AG10803 (cell line): ENCODE measurements at regions not wholly inside any gene's neighbourhood (a gene's known extent, or its start where the extent isn't known, plus 50 kb on each side); places are given as distances from the start of the nearest gene placed in this dataset.
A peak's percentile ranks its signal among the peaks of the same experiment; 100 is the strongest.
"Not testable (repeated sequence)": the region's sequence is repeated elsewhere in the genome, so short reads cannot be mapped to it uniquely, and the experiment has no call there.

Experiments used
- DNase-seq: peaks from one replicate; pipeline ENCODE4 v3.0.0; 2010; ENCODE audit warnings: low read depth
- H3K4me3 ChIP-seq: 2 replicates; pipeline ENCODE4 v1.5.1; 2011; ENCODE audit warnings: mild to moderate bottlenecking, low read length, control low read depth
- CTCF ChIP-seq: conservative IDR thresholded peaks from 2 replicates; pipeline ENCODE4 v1.5.1; 2011; ENCODE audit warnings: mild to moderate bottlenecking, low read length, control low read depth, inconsistent platforms

- not testable (repeated sequence) for DNase-seq
Observed at GRCh38 chr2:179385756-179386155, 121.1 kb upstream of the SESTD1 start.

GRCh38 chr2:179383975-179384374 is 119.3 kb upstream of the SESTD1 start:
- H3K4me3 ChIP-seq: no peak overlapping the region
- DNase-seq: no peak
- no peak for TF ChIP-seq CTCF

More at GRCh38 chr2:179385756-179386155, 121.1 kb upstream of the SESTD1 start:
- not testable (repeated sequence) for H3K4me3 ChIP-seq

GRCh38 chr2:179377296-179377695 is 112.7 kb upstream of the SESTD1 start:
- no peak for TF ChIP-seq CTCF
- DNase-seq: peak; percentile 16

GRCh38 chr2:179376881-179377280 is 112.2 kb upstream of the SESTD1 start:
- no peak for TF ChIP-seq CTCF
- DNase-seq: peak; percentile 45

More at GRCh38 chr2:179377296-179377695, 112.7 kb upstream of the SESTD1 start:
- no peak overlapping the region for H3K4me3 ChIP-seq

GRCh38 chr2:179373816-179374215 is 109.2 kb upstream of the SESTD1 start:
- H3K4me3 ChIP-seq: no peak overlapping the region
- DNase-seq: no peak
- TF ChIP-seq CTCF: no peak

More at GRCh38 chr2:179376881-179377280, 112.2 kb upstream of the SESTD1 start:
- H3K4me3 ChIP-seq: no peak overlapping the region

GRCh38 chr2:179365561-179365960 is 100.9 kb upstream of the SESTD1 start:
- not testable (repeated sequence) for H3K4me3 ChIP-seq, DNase-seq

GRCh38 chr2:179355881-179356280 is 91.2 kb upstream of the SESTD1 start:
- DNase-seq: peak; percentile 30
- TF ChIP-seq CTCF: no peak
- H3K4me3 ChIP-seq: no peak overlapping the region

GRCh38 chr2:179354739-179355537 is 90.3 kb upstream of the SESTD1 start:
- no peak for DNase-seq

More at GRCh38 chr2:179354739-179355537, 90.3 kb upstream of the SESTD1 start:
- no peak overlapping the region for H3K4me3 ChIP-seq
- peak; percentile 51 for TF ChIP-seq CTCF
